AG04450 (cell line): ENCODE measurements at regions not wholly inside any gene's neighbourhood (a gene's known extent, or its start where the extent isn't known, plus 50 kb on each side); places are given as distances from the start of the nearest gene placed in this dataset.

Experiments used
- CTCF ChIA-PET: fragments of 300-600, 350-600 bp; formaldehyde crosslinking; extraction: SDS; loops from one replicate; lab custom pipeline; 2022; ENCODE audit warnings: antibody characterized with exemption, inconsistent platforms; lab: Charles Lee
- POLR2A ChIA-PET: fragments of 350-600 bp; formaldehyde crosslinking; extraction: SDS; loops from one replicate; lab custom pipeline; 2021; ENCODE audit warnings: antibody characterized with exemption, inconsistent platforms; lab: Yijun Ruan, JAX
- DNase-seq: peaks from one replicate; pipeline ENCODE4 v3.0.0-alpha.2; 2011; ENCODE audit warnings: low read depth, low spot score
- H3K27ac ChIP-seq: one replicate; pipeline ENCODE4 v1.5.1; 2012; ENCODE audit warnings: low read depth, low read length, control low read depth
- H3K27me3 ChIP-seq: one replicate; pipeline ENCODE4 v1.6.0; 2012; ENCODE audit warnings: low read length; ENCODE audit not compliant: control insufficient read depth, insufficient read depth
- H3K4me3 ChIP-seq: 2 replicates; pipeline ENCODE4 v1.5.1; 2011; ENCODE audit warnings: mild to moderate bottlenecking, low read depth, low read length, control low read depth
- H3K9me3 ChIP-seq: 2 replicates; pipeline ENCODE4 v1.5.1; 2012; ENCODE audit warnings: low read length; ENCODE audit not compliant: control insufficient read depth, insufficient read depth
- TF ChIP-seq, protein P1 (sequence below): IDR thresholded peaks from 2 replicates; pipeline ENCODE4 v1.5.1; 2011; ENCODE audit warnings: low read depth, low read length, control low read depth, inconsistent platforms

DNA sequence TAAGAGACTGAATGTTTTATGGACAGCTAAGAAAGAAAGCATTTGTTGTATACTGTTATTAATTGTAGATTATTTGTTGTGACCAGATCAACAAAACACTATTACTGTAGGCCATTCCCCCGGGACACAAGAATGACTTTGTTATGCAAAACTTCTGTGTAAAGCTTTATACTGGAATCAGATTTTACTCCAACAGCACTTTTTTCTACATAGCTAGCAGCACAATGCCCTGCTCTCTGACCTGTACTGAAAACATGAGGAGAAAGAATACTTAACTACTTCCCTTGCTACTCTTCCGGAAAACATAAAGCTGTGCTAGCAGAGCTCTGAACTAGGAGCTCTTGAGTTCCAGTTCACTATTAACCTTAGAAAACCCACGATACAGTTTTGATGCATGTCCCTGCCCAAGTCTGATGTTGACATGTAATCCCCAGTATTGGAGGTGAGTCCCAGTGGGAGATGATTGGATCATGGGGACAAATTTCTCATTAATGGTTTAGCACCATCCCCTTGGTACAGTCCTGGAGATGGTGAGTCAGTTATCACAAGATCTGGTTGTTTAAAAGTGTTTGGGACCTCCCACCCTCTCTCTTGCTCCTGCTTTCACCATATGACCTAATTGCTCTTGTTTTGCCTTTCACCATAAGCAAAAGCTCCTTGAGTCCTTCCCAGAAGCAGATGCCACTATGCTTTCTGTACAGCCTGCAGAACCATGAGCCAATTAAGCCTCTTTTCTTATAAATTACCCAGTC lies 601.1 kb upstream of the PIK3C3 start:
- H3K27ac ChIP-seq = no peak overlapping the region
- ChIA-PET CTCF (interaction anchor here (1.0 kb wide), 1 partner anchor 11 kb away, joined by 3 read pairs; no protein-coding TSS in a partner anchor), POLR2A (no interaction called here)
- TF ChIP-seq, protein P1, sequence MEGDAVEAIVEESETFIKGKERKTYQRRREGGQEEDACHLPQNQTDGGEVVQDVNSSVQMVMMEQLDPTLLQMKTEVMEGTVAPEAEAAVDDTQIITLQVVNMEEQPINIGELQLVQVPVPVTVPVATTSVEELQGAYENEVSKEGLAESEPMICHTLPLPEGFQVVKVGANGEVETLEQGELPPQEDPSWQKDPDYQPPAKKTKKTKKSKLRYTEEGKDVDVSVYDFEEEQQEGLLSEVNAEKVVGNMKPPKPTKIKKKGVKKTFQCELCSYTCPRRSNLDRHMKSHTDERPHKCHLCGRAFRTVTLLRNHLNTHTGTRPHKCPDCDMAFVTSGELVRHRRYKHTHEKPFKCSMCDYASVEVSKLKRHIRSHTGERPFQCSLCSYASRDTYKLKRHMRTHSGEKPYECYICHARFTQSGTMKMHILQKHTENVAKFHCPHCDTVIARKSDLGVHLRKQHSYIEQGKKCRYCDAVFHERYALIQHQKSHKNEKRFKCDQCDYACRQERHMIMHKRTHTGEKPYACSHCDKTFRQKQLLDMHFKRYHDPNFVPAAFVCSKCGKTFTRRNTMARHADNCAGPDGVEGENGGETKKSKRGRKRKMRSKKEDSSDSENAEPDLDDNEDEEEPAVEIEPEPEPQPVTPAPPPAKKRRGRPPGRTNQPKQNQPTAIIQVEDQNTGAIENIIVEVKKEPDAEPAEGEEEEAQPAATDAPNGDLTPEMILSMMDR = no peak
- DNase-seq = no peak
- peaks cover 5% of the 10 kb centered on the region; the same call in 1 of the 2 replicates for H3K9me3 ChIP-seq
- H3K4me3 ChIP-seq = no peak overlapping the region
- H3K27me3 ChIP-seq = no peaks in the 10 kb centered on the region

DNA sequence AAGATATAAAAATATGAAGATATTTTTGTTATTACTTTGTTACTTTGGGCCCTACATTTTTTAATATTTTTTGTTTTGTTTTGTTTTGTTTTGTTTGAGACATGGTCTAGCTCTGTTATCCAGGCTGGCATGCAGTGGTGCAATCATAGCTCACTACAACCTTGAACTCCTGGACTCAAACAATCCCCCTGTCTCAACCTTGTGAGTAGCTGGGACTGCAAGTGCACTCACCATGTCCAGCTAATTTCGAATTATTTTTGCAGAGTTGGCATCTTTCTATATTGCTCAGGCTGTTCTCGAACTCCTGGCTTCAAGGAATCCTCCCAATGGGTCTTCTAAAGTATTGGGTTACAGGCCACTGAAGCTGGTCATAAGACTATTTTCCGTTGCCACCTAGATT lies 603.6 kb upstream of the PIK3C3 start:
- TF ChIP-seq, protein P1 = no peak
- CTCF ChIA-PET = interaction anchor here (0.6 kb wide), 1 partner anchor 962 kb away, joined by 3 read pairs; no protein-coding TSS in a partner anchor

DNA sequence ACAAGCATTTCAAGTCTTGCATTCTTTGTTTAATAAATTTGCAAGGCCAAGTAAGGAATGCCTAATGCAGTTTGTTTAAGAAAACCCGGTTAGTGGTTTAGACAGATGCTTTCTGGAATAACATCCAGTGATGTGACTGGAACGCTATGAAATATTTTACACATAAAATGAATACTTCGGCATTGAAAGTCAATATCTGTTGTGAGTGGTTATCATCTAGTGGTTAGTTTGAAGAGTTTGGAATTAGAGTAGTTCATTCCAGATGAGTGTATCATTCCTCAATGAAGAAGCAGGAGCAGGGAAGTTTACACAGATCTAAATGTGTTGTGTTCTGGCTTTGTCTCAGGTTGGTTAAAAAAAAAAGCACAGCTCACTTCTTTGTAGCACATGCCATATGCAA lies 608.0 kb upstream of the PIK3C3 start:
- no peak overlapping the region for H3K4me3 ChIP-seq
- ChIA-PET POLR2A (interaction anchor here (0.9 kb wide), 1 partner anchor 1026 kb away, joined by 3 read pairs; no protein-coding TSS in a partner anchor), CTCF (no interaction called here)
- H3K27me3 ChIP-seq = no peaks in the 10 kb centered on the region
- H3K27ac ChIP-seq = no peak overlapping the region
- peak; percentile 81 for DNase-seq
- no peaks in the 10 kb centered on the region for H3K9me3 ChIP-seq
- TF ChIP-seq, protein P1 = no peak

More for the DNA sequence above, 603.6 kb upstream of the PIK3C3 start:
- Histone ChIP-seq H3K4me3 (no peak overlapping the region), H3K9me3 (peaks cover 1% of the 10 kb centered on the region; the same call in 1 of the 2 replicates), H3K27ac (no peak overlapping the region), H3K27me3 (no peaks in the 10 kb centered on the region)
- POLR2A ChIA-PET = no interaction called here
- no peak for DNase-seq

DNA sequence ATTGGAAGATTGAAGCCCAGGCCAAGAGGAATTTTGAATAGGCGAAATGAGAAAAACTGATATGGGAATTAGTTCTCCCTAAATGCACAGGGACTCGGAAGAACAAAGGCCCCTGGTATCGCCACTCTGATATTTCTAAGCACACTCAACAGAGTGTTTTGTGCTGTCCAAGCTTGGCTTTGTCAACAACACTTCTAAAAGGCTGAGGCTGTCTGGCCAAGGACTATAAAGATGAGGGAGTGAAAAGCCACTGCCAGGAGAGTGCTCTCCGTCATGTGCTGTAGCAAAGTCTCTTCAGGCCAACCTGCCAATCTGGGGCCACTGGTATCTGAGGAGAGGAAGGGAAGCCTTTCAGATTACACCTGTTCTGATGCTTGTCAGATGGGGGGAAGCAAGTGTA lies 611.2 kb upstream of the PIK3C3 start:
- TF ChIP-seq, protein P1 = no peak
- POLR2A ChIA-PET = no interaction called here
- H3K4me3 ChIP-seq = no peak overlapping the region
- no peak overlapping the region for H3K27ac ChIP-seq
- CTCF ChIA-PET = interaction anchor here (1.5 kb wide), 1 partner anchor 10 kb away, joined by 3 read pairs; no protein-coding TSS in a partner anchor
- no peaks in the 10 kb centered on the region for H3K9me3 ChIP-seq
- DNase-seq = no peak
- no peaks in the 10 kb centered on the region for H3K27me3 ChIP-seq

DNA sequence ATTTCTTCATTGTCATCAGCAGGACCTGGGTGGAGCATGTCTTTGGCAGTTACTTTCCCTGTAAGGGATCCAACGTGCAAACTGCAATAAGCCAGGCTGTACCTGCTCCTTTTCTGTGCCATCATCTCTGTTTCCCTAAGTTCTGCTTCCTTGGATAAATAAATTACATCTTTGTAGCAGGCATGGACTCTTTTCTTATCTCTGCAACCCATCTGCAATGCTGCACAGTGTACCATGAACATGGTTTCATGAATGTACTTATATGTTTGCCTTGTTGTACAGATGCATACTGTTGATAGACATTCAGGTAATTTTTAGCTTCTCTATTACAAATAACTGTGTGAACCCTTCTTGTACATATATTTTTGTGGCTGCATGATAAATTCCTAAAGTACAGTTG lies 616.7 kb upstream of the PIK3C3 start:
- Histone ChIP-seq H3K27ac (no peak overlapping the region), H3K4me3 (no peak overlapping the region), H3K9me3 (no peaks in the 10 kb centered on the region), H3K27me3 (no peaks in the 10 kb centered on the region)
- TF ChIP-seq, protein P1 = no peak
- DNase-seq = no peak
- CTCF ChIA-PET = no interaction called here
- POLR2A ChIA-PET = no interaction called here
